ENCODE measurements at regions not wholly inside any gene's neighbourhood (a gene's known extent, or its start where the extent isn't known, plus 50 kb on each side); places are given as distances from the start of the nearest gene placed in this dataset.

DNA sequence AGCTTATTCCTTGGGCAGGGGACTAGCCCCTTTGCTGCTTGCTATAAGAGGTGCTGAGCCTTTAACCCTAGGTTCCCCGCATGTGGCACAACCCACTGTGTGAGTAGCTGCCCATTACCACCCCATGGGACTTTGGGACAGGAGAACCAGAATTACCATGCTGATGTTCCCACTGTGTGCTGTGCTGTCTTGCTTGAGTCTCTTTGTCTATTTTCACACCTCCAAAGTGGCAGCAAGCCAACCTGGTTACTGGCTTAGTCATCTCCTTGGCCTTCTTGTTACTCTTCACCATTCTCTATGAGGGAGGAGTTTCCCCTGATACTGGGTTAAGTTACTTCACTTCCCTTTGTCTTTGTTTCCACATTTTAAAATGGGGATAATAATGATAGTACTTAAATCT lies 73.4 kb upstream of the ETV6 start:
- peaks cover 6% of the 10 kb centered on the region for H3K4me1 Mint-ChIP-seq
- Histone ChIP-seq H2AFZ (ENCODE audit: insufficient read depth, low read depth, low read length, poor library complexity, severe bottlenecking) (no peak overlapping the region), H3K9me3 (ENCODE audit: control extremely low read depth in 1 of 3, control insufficient read depth in 2 of 3, insufficient read depth in 1 of 3, low read length in 2 of 3) (peaks cover 0 to 4% (median 1%) of the 10 kb centered on the region in 3 donors), H3K27me3 (replicated peaks in 1 of 4; ENCODE audit: control extremely low read depth in 1 of 4, control insufficient read depth in 3 of 4, insufficient read depth in 4 of 4, low read length in 3 of 4) (peaks cover 0 to 6% (median 2%) of the 10 kb centered on the region in 4 experiments), H4K20me1 (ENCODE audit: control insufficient read depth, insufficient read depth, low read length, poor library complexity, severe bottlenecking) (no peaks in the 10 kb centered on the region), H3K27ac (ENCODE audit: low read length in 2 of 2) (no peak overlapping the region), H3K4me2 (replicated peaks; ENCODE audit: low read depth, low read length, poor library complexity, severe bottlenecking) (no peak overlapping the region), H3K4me1 (ENCODE audit: control insufficient read depth in 2 of 2, insufficient read depth in 2 of 2, low read length in 2 of 2) (peaks cover 5 to 11% of the 10 kb centered on the region in 2 donors), H3K79me2 (ENCODE audit: control insufficient read depth, insufficient read depth, low read length) (no peaks in the 10 kb centered on the region), H3K4me3 (ENCODE audit: control extremely low read depth in 1 of 5, extremely low read depth in 1 of 5, insufficient read depth in 1 of 5, low read depth in 2 of 5, low read length in 4 of 5) (no peak overlapping the region), H3K9ac (ENCODE audit: low read length) (no peak overlapping the region), H3K36me3 (replicated peaks in 1 of 2; ENCODE audit: control extremely low read depth in 1 of 2, control insufficient read depth in 1 of 2, extremely low read depth in 1 of 2, insufficient read depth in 2 of 2, low read length in 1 of 2) (no peaks in the 10 kb centered on the region)
- H3K9me3 Mint-ChIP-seq (ENCODE audit: insufficient read depth) = no peaks in the 10 kb centered on the region
- H3K27me3 Mint-ChIP-seq = peaks cover 13% of the 10 kb centered on the region
- DNase-seq = no peak
- TF ChIP-seq EZH2 (IDR thresholded peaks at IDR 0.05; ENCODE audit: borderline replicate concordance, insufficient read depth, low read depth, low read length, poor library complexity, severe bottlenecking) = no peak
- TF ChIP-seq, protein P1, sequence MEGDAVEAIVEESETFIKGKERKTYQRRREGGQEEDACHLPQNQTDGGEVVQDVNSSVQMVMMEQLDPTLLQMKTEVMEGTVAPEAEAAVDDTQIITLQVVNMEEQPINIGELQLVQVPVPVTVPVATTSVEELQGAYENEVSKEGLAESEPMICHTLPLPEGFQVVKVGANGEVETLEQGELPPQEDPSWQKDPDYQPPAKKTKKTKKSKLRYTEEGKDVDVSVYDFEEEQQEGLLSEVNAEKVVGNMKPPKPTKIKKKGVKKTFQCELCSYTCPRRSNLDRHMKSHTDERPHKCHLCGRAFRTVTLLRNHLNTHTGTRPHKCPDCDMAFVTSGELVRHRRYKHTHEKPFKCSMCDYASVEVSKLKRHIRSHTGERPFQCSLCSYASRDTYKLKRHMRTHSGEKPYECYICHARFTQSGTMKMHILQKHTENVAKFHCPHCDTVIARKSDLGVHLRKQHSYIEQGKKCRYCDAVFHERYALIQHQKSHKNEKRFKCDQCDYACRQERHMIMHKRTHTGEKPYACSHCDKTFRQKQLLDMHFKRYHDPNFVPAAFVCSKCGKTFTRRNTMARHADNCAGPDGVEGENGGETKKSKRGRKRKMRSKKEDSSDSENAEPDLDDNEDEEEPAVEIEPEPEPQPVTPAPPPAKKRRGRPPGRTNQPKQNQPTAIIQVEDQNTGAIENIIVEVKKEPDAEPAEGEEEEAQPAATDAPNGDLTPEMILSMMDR (IDR thresholded peaks at IDR 0.05) = no peak
- POLR2A ChIA-PET = no interaction called here
- H3K27ac Mint-ChIP-seq = no peak overlapping the region
- intact Hi-C loops (cut with micrococcal nuclease) = no loop called here
- CTCF ChIA-PET = interaction anchor here (15.7 kb wide), 1 partner anchor 460 kb away, joined by 433 read pairs; no protein-coding TSS in a partner anchor
- ATAC-seq (ENCODE audit: low read depth) = no peak
- WGBS (ENCODE audit: insufficient coverage) = 100% methylated on average over 1 of the region's 1 CpG
- H3K4me3 Mint-ChIP-seq = no peak overlapping the region

DNA sequence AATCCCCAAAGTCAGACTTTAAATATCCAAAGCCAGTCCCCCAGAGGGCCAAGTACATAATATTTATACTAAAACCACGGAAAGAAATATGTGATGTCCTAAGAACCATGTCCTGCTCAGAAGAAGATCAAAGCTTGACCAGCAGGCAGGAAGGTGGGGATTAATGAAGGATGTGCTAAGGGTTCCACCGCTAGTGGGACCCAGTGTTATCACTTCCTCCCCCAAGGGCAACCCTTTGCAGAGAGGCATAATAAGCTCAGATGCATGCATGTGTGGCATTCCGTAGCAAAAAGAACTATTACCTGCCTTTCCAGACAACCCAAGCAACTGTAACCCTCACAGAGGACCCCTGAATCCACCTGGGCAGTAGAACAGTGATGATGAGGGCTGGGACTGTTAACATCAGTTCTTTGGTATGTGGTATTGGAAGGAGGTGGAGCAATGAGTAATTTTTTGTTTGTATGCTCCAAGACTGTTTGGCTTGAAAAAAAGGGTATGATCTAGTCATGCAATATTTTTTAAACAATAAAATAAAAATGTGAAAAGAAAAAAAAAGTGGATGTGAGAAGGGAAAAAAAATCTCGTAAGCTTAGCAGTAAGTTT lies 71.7 kb upstream of the ETV6 start:
- Histone ChIP-seq H3K27me3 (replicated peaks in 1 of 4; ENCODE audit: control extremely low read depth in 1 of 4, control insufficient read depth in 3 of 4, insufficient read depth in 4 of 4, low read length in 3 of 4) (peaks cover 0 to 2% (median 0%) of the 10 kb centered on the region in 4 experiments), H3K9me3 (ENCODE audit: control extremely low read depth in 1 of 3, control insufficient read depth in 2 of 3, insufficient read depth in 1 of 3, low read length in 2 of 3) (peaks cover 0 to 4% (median 1%) of the 10 kb centered on the region in 3 donors), H4K20me1 (ENCODE audit: control insufficient read depth, insufficient read depth, low read length, poor library complexity, severe bottlenecking) (no peaks in the 10 kb centered on the region), H3K4me1 (ENCODE audit: control insufficient read depth in 2 of 2, insufficient read depth in 2 of 2, low read length in 2 of 2) (peaks cover 5 to 11% of the 10 kb centered on the region in 2 donors), H3K4me2 (replicated peaks; ENCODE audit: low read depth, low read length, poor library complexity, severe bottlenecking) (no peak overlapping the region), H3K36me3 (replicated peaks in 1 of 2; ENCODE audit: control extremely low read depth in 1 of 2, control insufficient read depth in 1 of 2, extremely low read depth in 1 of 2, insufficient read depth in 2 of 2, low read length in 1 of 2) (no peaks in the 10 kb centered on the region), H3K9ac (ENCODE audit: low read length) (no peak overlapping the region), H2AFZ (ENCODE audit: insufficient read depth, low read depth, low read length, poor library complexity, severe bottlenecking) (no peak overlapping the region), H3K27ac (ENCODE audit: low read length in 2 of 2) (no peak overlapping the region), H3K79me2 (ENCODE audit: control insufficient read depth, insufficient read depth, low read length) (no peaks in the 10 kb centered on the region), H3K4me3 (ENCODE audit: control extremely low read depth in 1 of 5, extremely low read depth in 1 of 5, insufficient read depth in 1 of 5, low read depth in 2 of 5, low read length in 4 of 5) (no peak overlapping the region)
- TF ChIP-seq, protein P1 (IDR thresholded peaks at IDR 0.05) = no peak
- TF ChIP-seq EZH2 (IDR thresholded peaks at IDR 0.05; ENCODE audit: borderline replicate concordance, insufficient read depth, low read depth, low read length, poor library complexity, severe bottlenecking) = no peak
- ChIA-PET POLR2A (no interaction called here), CTCF (interaction anchor here (0.7 to 15.7 kb wide), 2 partner anchors 10 to 458 kb away, joined by 3 to 433 read pairs; no protein-coding TSS in a partner anchor)
- no CpG with 5 or more reads among the region's 4 CpGs for WGBS (ENCODE audit: insufficient coverage)
- Mint-ChIP-seq H3K27me3 (peaks cover 6% of the 10 kb centered on the region), H3K4me1 (peaks cover 7% of the 10 kb centered on the region), H3K4me3 (no peak overlapping the region), H3K27ac (no peak overlapping the region), H3K9me3 (ENCODE audit: insufficient read depth) (no peaks in the 10 kb centered on the region)
- ATAC-seq (ENCODE audit: low read depth) (no peak), DNase-seq (no peak)
- intact Hi-C loops (cut with micrococcal nuclease) = no loop called here
